GM10266 (cell line): ENCODE measurements at regions not wholly inside any gene's neighbourhood (a gene's known extent, or its start where the extent isn't known, plus 50 kb on each side); places are given as distances from the start of the nearest gene placed in this dataset.

ENCODE experiments used
- DNase-seq: peaks from one replicate; pipeline ENCODE4 v3.0.0; 2012; ENCODE audit errors: extremely low spot score
- TF ChIP-seq, protein P1 (sequence below): IDR thresholded peaks from 2 replicates; pipeline ENCODE4 v1.5.1; 2012; ENCODE audit warnings: mild to moderate bottlenecking, low read depth; ENCODE audit not compliant: control insufficient read depth, insufficient read depth; ENCODE audit errors: missing control alignments

DNA sequence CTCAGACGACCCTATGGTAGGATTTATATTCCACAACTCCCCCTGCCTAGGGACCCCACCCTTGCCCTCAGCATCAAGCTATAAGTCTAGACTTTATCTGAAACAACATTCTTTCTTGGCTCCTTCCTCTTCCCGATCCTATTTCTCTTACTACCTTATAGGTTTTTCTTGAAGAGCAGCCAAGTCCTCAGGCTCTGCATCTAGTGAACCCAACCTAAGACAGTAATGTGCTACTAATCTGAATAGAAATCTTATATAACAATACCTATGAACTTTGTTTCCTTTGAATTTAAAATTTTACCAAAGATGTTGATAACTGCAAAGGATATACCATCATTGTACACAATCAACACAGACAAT, 96.7 kb upstream of the BMP4 start:
- TF ChIP-seq, protein P1, sequence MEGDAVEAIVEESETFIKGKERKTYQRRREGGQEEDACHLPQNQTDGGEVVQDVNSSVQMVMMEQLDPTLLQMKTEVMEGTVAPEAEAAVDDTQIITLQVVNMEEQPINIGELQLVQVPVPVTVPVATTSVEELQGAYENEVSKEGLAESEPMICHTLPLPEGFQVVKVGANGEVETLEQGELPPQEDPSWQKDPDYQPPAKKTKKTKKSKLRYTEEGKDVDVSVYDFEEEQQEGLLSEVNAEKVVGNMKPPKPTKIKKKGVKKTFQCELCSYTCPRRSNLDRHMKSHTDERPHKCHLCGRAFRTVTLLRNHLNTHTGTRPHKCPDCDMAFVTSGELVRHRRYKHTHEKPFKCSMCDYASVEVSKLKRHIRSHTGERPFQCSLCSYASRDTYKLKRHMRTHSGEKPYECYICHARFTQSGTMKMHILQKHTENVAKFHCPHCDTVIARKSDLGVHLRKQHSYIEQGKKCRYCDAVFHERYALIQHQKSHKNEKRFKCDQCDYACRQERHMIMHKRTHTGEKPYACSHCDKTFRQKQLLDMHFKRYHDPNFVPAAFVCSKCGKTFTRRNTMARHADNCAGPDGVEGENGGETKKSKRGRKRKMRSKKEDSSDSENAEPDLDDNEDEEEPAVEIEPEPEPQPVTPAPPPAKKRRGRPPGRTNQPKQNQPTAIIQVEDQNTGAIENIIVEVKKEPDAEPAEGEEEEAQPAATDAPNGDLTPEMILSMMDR = no peak

DNA sequence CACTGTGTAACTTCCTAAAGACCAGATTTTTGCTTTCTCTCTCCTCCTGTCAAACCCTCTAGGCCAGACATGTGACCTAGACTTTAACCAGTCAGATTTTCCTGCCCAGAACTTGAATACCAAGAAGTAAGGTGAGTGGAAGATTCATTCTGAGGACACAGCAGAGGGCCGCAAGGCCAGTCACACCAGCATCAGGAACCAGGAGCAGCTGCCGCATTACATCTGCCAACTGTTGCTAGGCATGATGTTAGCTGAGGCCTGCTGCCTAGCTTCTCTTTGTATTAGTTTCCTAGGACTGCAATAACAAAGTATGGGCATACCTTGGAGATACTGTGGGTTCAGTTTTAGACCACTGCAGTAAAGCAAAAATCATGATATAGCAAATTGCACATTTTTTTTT, 101.9 kb upstream of the BMP4 start:
- TF ChIP-seq, protein P1 = no peak
- DNase-seq = no peak

More for the DNA sequence above, 96.7 kb upstream of the BMP4 start:
- DNase-seq = no peak

DNA sequence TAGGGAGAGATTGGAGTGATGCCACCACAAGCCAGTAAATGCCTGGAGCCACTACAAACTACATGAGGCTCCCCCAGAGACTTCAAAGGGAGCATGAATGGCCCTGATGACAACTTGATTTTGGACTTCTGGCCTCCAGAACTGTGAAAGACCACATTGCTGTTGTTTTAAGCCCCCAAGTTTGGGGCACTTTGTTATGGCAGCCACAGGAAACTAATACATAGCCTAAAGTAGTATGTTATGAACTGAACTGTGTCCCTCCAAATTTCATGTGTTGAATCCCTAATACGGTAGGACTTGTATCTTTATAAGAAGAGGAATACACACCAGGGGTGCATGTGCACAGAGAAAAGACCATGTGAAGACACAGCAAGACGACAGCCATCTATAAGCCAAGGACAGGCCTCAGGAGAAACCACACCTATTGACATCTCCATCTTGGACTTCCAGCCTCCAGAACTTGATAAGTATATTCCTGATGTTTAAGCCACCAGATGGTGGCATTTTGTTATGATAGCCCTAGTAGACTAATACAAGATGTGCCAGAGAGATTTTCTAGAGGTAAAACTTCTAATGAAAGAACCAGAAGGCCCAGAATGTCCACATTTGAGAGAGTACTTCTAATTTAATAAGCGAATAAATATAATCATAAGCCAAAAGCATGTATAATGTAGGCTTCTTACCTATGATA, 127.1 kb upstream of the BMP4 start:
- TF ChIP-seq, protein P1 = no peak
- DNase-seq = no peak

DNA sequence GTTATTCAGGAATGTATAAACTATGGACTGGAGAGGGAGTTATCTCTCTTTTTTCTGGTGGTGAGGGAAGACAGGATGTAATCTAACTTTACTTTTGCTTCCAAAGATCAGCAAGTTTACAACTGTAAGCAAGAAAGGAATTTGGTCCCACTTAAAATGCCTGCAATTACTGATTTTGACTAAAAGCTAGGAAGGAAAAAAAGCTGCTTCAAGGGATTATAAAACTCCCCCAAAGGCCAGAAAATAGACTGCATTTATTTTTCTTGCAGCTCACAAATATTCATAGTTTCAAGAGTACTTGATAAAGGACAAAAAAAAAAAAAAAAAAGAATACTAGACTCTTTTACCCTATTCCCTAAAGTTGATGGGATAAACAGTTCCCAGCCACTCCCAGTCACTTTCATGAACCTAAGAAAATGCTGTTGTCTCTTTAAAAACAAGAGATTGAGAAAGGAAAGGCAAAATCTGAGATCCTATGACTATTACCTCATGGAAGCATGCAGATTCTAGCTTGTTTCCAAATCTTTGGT, 128.7 kb upstream of the BMP4 start:
- no peak for DNase-seq
- TF ChIP-seq, protein P1 = no peak

DNA sequence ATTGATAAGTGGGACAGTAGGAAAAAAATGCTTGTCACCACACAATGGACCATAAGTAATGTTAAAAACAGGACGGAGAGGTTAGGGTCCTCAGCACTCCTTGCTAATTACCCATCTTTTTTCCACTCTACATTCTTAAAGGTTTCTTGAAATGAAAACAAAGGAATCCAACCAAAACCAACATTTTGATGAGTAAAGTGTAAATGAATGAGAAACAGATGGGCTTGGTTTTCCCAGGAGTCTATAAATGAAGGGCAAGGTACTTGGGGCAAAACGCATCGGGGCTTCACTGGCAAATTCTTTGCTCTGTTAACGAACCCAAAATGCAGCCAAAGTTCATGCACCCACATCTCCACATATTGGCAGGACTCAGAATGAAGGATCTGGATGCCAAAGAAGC, 129.2 kb upstream of the BMP4 start:
- TF ChIP-seq, protein P1 = no peak
- no peak for DNase-seq

DNA sequence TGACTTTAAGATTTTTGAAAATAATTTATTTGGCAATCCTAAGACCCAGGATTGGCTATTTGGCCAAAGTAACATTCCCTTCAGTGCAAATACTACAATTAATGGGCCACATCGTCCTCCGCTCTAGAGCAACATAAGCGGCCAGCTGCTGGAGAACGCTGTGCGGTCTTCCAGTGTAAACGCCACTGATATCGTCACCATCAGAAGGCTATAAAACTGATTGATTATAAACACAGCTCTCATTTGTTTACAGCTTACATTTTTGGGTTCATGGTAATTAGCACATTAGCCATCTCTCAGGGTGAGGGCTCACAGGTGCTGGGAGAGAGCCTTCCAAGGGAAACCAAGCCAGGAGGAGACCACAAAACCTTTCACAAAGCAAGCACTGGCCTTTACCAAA, 130.1 kb upstream of the BMP4 start:
- TF ChIP-seq, protein P1 = no peak
- DNase-seq = no peak

DNA sequence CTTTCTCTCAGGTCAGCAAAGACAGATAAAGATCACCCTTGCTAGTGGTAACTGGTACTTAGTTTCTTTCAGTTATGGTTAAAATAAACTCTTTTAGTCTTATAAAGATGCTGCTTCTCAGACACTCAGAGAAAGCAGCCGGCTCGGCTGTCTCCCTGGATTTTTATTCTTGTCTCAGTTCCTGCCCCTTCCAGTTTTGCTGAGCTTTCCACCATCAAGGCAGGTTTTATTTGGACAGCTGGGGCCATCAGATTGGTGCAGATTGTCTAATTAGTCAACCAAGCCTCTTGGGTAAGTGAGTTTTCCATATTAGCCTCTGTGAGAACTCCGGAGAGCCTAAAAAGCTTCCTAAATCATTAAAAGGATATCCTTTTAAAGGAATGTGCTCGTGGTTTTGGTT, 130.8 kb upstream of the BMP4 start:
- TF ChIP-seq, protein P1 = no peak
- no peak for DNase-seq
